Choroid plexus epithelial cell (primary cell): ENCODE measurements at regions not wholly inside any gene's neighbourhood (a gene's known extent, or its start where the extent isn't known, plus 50 kb on each side); places are given as distances from the start of the nearest gene placed in this dataset.
A peak's percentile ranks its signal among the peaks of the same experiment; 100 is the strongest.

ENCODE experiments used
- DNase-seq: peaks from one replicate; pipeline ENCODE4 v3.0.0-alpha.2; 2010; ENCODE audit warnings: low read depth
- H3K4me3 ChIP-seq: 2 replicates; pipeline ENCODE4 v1.5.1; 2011; ENCODE audit warnings: low read depth, mild to moderate bottlenecking, control low read depth, low read length, moderate library complexity
- TF ChIP-seq, protein P1 (sequence below): conservative IDR thresholded peaks from 2 replicates; pipeline ENCODE4 v1.5.1; 2011; ENCODE audit warnings: low read depth, mild to moderate bottlenecking, control low read depth, inconsistent platforms, low read length, moderate library complexity

DNA sequence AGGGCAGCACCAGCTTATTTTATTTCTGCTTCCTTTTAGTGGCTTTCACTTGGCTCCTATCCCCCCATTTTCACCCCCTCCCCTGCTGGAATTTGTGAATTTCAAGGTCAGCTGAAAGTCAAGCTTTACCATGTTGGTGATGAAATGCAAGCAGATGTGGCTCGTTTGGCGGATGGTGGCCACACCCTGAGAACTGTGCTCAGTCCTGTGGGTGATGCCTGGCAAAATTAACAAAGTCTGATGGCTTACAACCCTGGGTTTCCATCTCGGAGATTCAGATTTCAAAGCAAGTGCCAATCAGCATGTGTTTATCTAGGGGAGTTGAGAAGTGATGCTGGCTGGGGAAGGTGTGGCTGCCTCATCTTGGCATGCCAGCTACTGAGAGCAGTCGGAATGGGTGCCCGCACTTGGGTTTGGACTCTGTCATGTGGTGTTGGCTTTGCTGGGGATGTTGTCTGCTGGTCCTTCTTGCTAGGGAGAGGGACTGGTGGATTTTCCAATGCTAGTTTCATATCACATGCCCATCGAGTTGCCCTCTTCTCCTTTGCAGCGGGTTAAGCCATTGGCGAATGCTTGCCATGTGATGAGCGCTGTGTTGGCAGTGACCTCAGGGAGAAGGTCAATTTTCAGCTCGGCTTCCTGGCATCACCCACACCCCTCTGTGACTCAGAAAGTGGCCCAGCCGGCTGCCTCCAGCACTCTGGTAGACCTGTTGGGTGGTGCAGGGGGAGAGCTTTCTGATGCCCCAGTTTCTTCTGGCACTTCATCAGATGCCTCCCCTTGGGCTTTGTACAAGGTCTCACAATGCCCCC, 77.0 kb upstream of the PITX1 start:
- no peak overlapping the region for H3K4me3 ChIP-seq
- no peak for DNase-seq
- TF ChIP-seq, protein P1, sequence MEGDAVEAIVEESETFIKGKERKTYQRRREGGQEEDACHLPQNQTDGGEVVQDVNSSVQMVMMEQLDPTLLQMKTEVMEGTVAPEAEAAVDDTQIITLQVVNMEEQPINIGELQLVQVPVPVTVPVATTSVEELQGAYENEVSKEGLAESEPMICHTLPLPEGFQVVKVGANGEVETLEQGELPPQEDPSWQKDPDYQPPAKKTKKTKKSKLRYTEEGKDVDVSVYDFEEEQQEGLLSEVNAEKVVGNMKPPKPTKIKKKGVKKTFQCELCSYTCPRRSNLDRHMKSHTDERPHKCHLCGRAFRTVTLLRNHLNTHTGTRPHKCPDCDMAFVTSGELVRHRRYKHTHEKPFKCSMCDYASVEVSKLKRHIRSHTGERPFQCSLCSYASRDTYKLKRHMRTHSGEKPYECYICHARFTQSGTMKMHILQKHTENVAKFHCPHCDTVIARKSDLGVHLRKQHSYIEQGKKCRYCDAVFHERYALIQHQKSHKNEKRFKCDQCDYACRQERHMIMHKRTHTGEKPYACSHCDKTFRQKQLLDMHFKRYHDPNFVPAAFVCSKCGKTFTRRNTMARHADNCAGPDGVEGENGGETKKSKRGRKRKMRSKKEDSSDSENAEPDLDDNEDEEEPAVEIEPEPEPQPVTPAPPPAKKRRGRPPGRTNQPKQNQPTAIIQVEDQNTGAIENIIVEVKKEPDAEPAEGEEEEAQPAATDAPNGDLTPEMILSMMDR: no peak

DNA sequence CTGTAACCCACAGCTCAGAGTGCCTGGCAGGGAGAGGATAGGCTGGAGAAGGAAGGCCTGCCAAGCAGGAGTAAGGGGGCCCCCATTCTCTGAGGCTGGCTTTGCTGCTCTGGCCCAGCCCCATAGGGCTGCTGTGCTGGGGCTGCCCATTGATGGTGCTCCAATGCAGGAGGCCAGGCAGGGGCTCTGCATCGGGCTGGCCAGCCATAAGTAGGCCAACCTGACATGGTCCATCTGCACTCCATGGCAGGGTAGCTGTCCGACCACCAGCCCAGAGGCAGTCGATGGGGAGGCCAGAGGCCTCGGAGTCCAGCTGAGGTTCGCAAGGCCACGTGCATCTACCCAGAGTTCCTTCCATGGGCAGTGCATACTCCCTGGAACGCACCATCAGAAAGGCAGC, 75.0 kb upstream of the PITX1 start:
- TF ChIP-seq, protein P1: no peak
- H3K4me3 ChIP-seq: no peak overlapping the region
- DNase-seq: no peak

DNA sequence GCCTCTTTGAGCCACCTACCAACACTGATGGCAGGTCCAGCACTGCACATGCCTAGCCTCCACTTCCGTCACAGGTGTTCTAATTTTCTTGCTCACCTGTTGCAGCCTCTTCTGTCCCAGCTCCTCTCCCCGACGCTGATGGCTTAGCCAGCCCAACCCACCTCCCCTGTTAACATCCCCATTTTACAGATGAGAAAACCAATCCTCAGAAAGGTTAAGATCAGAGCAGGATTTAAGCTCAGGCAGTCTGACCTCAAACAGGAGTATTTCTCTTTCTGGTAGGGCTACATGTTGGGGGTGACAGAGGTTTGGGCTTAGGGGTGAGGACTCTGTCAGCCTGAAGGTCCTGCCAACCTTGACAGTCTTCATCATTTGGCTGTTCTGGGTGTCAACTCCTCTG, 74.5 kb upstream of the PITX1 start:
- no peak for DNase-seq
- TF ChIP-seq, protein P1: no peak
- no peak overlapping the region for H3K4me3 ChIP-seq

DNA sequence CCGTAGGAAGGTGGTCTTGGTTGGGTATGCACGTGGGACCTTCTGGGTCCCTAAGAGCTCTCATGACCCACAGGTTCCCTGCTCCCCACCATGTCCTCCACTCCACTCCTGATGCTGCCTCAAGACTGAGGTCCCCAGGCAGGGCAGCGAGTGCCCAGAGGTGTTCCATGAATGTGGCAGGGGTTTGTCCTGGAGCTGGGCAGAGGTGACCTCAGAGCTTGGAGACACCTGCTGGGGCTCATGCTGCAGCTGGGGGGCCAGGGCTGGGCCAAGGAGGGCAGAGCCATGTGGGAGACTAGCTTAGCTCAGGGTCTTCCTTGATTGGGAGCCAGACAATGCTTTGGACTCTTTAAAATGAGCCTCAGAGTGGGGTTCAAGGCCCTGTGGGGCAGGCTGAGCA, 74.0 kb upstream of the PITX1 start:
- DNase-seq: no peak
- TF ChIP-seq, protein P1: no peak
- no peak overlapping the region for H3K4me3 ChIP-seq

DNA sequence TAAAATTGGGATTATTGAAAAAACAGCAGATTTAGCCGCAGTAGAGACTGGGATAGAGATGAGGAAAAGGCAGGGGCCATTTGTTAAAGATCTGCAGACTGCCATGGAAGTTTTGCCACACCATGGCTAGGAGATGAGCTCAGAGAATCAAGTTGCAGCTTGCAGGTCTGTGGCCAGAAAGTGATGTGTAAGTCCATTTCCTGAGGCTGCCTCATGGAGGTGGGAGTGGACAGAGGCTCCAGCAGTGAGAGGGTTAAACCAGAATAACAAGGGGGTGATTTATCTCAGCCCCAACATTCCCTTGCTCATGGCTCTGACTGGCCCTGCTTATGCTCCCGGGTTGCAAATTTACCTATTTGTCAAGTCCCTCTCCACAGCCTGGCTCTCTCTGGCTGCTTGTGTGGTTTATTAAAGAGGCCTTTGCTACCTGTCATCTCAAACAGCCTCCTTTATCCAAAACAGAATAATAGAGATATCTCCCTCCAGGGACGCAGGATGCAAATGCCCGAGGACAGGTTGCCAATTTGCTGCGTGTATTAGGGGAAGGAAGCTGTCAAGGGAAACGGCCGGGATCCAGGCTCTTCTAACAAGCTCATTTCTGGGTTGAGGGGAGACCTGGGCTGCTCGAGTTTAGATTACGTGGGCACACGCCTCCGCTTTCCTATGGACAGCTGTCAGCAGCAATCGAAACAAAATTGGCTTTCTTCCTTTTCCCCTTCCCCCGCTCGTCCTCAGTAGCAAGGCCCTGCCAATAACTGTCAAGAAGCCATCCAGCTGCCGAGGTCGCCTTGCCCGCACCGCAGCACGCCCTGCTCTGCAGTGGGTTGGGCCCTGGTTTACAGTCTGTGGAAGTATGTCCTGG, 72.8 kb upstream of the PITX1 start:
- TF ChIP-seq, protein P1: no peak
- DNase-seq: peak; percentile 5
- no peak overlapping the region for H3K4me3 ChIP-seq

DNA sequence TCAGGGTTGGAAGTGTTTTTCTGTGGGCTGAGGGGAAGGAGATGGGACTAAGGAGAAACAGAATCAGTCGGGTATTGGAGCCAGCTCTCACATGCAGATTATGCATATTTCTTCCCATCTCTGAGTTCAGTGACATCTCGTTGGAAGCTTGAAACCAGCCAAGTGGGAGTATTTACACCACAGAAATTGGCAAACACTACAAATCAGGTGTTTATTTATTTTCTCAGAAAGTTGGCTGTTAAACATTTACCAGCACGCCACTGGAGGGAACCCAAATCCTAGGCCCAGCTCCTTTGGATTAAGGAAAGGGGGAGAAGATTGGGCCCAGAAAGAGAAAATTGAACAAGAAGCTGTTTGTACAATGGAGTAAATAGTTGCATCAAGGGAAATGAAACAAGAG, 72.1 kb upstream of the PITX1 start:
- DNase-seq: no peak
- TF ChIP-seq, protein P1: no peak
- no peak overlapping the region for H3K4me3 ChIP-seq
